ENCODE measurements at regions not wholly inside any gene's neighbourhood (a gene's known extent, or its start where the extent isn't known, plus 50 kb on each side); places are given as distances from the start of the nearest gene placed in this dataset.
"Not testable (repeated sequence)": the region's sequence is repeated elsewhere in the genome, so short reads cannot be mapped to it uniquely, and the experiment has no call there.

- no peak for TF ChIP-seq CTCF (IDR thresholded peaks at IDR 0.05; ENCODE audit: control insufficient read depth, insufficient read depth, low read depth, low read length, missing control alignments)
- no peak for DNase-seq (ENCODE audit: low read depth)
- H3K4me3 ChIP-seq (ENCODE audit: control insufficient read depth, low read depth, low read length), result no peak overlapping the region
These were observed 1157.6 kb upstream of the TENM3 start for GRCh38 chr4:181085557-181085956.

GRCh38 chr4:181105487-181105886 lies 1137.7 kb upstream of the TENM3 start:
- TF ChIP-seq CTCF (IDR thresholded peaks at IDR 0.05; ENCODE audit: control insufficient read depth, insufficient read depth, low read depth, low read length, missing control alignments), result no peak
- H3K4me3 ChIP-seq (ENCODE audit: control insufficient read depth, low read depth, low read length), result no peak overlapping the region
- DNase-seq (ENCODE audit: low read depth), result no peak

DNA sequence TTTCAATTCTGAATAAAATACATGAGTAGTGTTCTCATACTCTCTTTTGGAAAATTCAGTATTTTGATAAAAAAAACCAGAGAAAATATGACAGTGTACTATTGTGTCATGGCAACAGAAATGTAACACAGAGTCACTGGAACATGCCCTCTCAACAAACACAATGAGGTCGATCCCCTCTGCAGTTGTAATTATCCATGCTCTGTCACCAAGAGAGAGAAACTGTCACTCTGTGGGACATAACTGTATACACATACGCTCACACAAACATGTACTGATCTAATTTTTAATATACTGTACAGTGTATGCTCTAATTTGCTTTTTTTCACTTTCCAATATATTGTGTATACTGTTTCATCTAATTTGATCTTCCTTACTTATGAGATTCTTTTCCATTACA lies 1136.8 kb upstream of the TENM3 start:
- no peak for DNase-seq (ENCODE audit: low read depth)
- H3K4me3 ChIP-seq (ENCODE audit: control insufficient read depth, low read depth, low read length), result no peak overlapping the region
- TF ChIP-seq CTCF (IDR thresholded peaks at IDR 0.05; ENCODE audit: control insufficient read depth, insufficient read depth, low read depth, low read length, missing control alignments), result no peak

DNA sequence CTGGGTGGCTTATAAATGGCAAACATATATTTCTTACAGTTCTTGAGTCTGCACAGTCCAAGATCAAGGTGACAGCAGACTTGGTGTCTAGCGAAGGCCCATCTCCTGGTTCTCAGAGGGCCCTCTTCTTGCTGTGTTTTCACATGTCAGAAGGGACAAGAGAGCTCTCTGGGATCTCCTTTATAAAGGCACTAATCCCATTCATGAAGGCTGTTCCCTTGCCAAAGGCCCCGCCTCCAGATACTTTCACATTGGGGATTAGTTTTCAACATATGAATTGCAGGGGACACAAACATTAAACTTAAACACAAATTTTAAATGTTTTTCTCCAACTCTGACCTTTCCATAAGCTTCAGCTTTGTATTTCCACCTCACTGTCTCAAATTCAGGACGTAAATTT lies 1135.0 kb upstream of the TENM3 start:
- no peak overlapping the region for H3K4me3 ChIP-seq (ENCODE audit: control insufficient read depth, low read depth, low read length)
- no peak for DNase-seq (ENCODE audit: low read depth)
- no peak for TF ChIP-seq CTCF (IDR thresholded peaks at IDR 0.05; ENCODE audit: control insufficient read depth, insufficient read depth, low read depth, low read length, missing control alignments)

DNA sequence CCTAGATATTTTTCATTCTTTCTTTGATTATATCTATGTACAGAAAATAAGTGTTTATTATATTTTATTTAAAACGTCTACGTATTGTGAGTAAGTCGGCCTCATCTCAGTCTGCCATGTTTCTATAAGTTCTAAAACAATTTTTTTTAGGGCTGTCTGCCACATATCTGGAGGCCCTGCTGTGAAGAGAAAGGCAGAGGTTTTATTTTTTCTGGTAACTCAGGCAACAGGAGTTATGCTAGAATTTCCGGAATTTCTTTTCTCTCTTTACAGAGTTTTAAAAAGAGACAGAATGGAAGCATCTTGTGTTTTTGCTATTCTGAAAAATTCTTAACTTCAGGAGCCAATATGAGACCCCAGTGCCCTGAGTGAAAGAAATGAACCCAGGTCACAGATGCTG lies 1124.0 kb upstream of the TENM3 start:
- H3K4me3 ChIP-seq (ENCODE audit: control insufficient read depth, low read depth, low read length), result no peak overlapping the region
- TF ChIP-seq CTCF (IDR thresholded peaks at IDR 0.05; ENCODE audit: control insufficient read depth, insufficient read depth, low read depth, low read length, missing control alignments), result no peak
- no peak for DNase-seq (ENCODE audit: low read depth)

- TF ChIP-seq CTCF (IDR thresholded peaks at IDR 0.05; ENCODE audit: control insufficient read depth, insufficient read depth, low read depth, low read length, missing control alignments), result no peak
- H3K4me3 ChIP-seq (ENCODE audit: control insufficient read depth, low read depth, low read length), result no peak overlapping the region
- no peak for DNase-seq (ENCODE audit: low read depth)
These were observed 1121.5 kb upstream of the TENM3 start for GRCh38 chr4:181121733-181122132.

DNA sequence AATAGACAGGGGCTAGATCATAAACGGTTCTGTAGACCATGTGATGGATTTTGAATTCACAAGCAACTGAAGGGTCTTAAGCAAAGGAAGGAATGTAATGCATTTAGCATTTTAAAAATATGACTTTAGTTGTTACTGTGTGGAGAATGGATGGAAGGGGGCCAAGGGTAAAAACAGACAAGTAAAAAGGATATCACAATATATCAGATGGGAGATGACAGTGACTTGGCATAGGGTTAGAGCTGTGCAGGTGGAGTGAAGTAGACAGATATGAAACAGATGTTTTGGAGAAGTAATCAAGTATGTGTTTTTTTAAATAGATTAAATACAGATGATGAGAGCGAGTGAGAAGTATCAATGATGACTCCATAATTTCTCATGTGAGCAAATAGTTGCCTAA lies 1116.0 kb upstream of the TENM3 start:
- no peak for DNase-seq (ENCODE audit: low read depth)
- TF ChIP-seq CTCF (IDR thresholded peaks at IDR 0.05; ENCODE audit: control insufficient read depth, insufficient read depth, low read depth, low read length, missing control alignments), result no peak
- no peak overlapping the region for H3K4me3 ChIP-seq (ENCODE audit: control insufficient read depth, low read depth, low read length)

DNA sequence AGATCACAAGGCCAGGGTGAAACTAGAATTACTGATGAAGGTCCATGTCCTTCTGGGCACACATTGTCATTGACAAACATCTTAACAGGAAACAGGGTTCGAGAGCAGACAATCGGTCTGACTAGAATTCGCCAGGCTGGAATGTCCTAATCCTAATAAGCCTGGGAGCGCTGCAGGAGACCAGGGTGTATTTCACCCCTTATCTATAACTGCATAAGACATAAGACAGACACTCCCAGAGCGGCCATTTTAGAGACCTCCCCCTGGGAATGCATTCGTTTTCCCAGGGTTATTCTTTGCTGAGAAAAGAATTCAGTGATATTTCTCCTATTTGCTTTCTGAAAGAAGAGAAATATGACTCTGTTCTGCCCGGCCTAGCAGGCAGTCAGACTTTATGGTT lies 1112.9 kb upstream of the TENM3 start:
- not testable (repeated sequence) for H3K4me3 ChIP-seq (ENCODE audit: control insufficient read depth, low read depth, low read length); DNase-seq (ENCODE audit: low read depth)

Data from AG09309 (cell line).